COLO829 (cell line): ENCODE measurements at regions not wholly inside any gene's neighbourhood (a gene's known extent, or its start where the extent isn't known, plus 50 kb on each side); places are given as distances from the start of the nearest gene placed in this dataset.
"Not testable (repeated sequence)": the region's sequence is repeated elsewhere in the genome, so short reads cannot be mapped to it uniquely, and the experiment has no call there.

Experiments used
- DNase-seq: peaks from one replicate; pipeline ENCODE4 v3.0.0; 2012; ENCODE audit warnings: low spot score

DNA sequence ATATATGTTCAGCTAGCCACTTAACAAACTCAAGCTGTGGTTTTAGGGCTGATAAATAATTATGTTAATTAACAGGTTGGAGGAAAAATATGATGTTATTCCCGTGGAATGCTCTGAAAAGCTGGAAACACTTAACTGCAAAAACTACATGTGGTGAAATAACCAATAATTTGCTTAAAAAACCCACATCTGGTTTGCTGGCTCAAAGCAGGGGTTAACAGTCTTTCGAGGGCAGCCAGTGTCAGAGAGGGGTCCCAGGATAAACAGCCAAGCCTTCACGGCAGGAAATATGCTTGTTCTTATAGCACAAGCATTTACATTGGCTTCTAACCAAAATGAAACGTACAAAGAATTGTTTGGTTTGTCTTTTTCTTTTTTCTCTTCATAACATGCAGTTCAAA, 254.0 kb upstream of the GAS1 start:
- no peak for DNase-seq

DNA sequence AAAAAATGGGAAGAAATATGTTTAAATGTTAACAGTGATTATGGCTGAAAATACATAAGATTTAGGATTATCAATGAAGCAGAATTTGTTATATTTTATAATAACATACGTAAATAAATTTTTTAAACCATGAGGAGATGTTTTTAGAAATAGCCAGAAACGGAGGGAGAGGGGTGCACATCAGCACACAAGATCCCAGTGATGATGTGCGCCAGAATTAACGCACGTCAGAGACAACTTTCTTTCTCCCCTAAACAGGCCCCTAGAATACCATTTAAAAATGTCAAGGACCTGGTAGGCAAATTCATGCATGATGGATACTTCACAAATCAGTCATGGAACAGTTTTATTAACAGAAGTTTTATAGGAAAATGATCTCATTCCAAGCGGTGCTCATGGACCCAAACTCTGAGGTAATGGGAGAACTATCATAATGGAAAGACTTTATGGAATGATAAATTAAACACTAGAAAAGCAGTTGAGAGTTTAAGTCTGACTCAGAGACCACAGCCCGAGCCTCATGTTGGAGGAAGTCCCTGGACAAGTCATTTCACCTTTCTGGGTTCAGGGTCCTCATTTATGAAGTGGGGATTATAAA, 258.9 kb upstream of the GAS1 start:
- DNase-seq, result no peak

DNA sequence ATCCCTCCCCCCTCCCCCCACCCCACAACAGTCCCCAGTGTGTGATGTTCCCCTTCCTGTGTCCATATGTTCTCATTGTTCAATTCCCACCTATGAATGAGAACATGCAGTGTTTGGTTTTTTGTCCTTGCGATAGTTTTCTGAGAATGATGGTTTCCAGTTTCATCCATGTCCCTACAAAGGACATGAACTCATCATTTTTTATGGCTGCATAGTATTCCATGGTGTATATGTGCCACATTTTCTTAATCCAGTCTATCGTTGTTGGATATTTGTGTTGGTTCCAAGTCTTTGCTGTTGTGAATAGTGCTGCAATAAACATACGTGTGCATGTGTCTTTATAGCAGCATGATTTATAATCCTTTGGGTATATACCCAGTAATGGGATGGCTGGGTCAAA, 263.4 kb upstream of the GAS1 start:
- DNase-seq, result not testable (repeated sequence)

DNA sequence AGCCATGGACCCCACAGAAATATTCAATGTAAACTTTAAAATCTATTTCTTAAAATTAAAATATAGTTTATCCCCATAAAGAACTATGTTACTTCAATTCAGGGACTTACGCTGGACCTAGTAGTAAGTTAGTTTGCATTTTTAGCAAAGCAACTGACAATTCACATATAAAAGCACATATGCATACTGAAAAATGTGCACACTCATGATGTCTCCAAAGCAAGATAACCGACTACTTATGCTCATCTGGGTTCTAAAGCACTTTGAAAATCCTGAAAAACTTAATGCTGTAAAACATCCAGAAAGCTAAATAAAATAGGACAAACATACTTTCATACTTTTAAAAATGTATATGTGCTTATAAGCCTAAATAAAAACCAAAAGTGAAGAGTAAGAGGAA, 264.4 kb upstream of the GAS1 start:
- DNase-seq, result no peak

DNA sequence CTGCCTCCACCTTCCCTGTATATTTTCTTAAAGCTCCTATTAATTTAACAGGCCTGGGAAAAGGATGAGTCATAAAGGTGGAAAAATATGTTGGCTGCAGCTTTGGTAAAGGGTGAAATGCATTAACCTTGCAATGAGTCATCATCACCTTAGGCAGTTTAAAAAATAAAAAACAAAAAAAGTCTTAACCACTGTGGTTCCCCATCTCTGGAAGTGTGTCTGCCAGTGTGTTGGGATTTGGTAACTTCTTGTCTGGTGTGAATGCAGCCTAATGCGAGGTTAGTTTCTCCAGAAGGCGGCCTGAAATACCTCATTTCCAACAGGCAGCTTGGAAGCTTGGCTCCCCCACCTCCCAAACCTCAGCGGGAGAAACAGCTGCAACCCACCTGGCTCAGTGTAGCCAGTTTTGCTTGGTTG, 265.3 kb upstream of the GAS1 start:
- DNase-seq, result peak; percentile 54

DNA sequence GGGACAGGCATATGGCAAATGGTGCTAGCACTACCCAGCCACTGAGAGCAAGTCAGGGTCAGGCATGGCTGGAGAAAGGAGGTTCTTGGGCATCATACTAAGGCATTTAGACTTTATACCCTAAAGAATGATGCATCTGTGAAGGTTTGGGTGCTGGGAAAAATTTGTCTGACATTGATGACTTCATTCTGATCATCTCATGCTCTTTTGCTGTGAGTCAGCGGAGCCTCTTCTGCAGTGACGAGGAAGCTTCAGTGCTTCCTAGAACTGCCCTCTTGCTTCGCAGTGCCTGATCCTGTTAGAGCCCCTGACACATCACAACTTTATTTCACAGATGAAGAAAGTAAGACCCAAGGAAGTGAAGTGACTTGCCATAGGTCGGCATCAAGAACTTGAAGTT, 266.6 kb upstream of the GAS1 start:
- no peak for DNase-seq

DNA sequence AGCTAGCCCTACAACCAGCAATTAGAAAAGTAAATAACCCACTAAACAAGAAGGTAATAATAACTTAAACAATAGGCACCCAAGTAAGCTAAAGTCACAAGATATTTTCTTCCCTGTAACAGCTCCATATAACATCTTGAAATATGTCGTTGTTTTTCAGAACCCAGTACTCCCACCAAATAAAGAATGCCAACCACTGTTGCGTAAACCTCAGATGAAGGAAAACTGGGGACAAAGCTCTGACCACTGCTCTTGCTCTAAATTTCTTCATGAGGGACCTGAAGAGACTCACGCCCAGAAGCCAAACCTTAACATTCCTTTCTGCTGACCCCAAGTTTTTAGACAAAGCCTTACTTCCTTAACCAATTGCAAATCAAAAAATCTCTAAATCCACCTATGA, 267.7 kb upstream of the GAS1 start:
- no peak for DNase-seq

DNA sequence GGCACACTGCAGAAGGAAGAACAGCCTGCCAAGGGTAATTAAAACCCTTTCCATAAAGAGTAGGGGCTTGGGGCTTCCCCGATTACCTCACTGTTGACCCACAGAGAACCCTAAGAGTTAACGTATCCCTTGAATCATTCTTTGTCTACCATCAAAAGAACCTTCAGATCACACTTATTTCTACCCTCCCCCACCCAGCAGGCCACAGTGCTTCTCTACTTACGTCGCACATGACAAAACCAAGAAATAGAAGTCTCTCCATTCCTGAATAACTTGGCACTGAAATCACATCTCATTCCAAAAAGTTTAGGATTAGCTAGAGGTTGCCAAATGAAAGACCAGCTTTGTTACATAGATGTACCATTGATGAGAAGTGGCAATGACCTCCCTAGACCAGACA, 268.7 kb upstream of the GAS1 start:
- DNase-seq, result peak; percentile 81

DNA sequence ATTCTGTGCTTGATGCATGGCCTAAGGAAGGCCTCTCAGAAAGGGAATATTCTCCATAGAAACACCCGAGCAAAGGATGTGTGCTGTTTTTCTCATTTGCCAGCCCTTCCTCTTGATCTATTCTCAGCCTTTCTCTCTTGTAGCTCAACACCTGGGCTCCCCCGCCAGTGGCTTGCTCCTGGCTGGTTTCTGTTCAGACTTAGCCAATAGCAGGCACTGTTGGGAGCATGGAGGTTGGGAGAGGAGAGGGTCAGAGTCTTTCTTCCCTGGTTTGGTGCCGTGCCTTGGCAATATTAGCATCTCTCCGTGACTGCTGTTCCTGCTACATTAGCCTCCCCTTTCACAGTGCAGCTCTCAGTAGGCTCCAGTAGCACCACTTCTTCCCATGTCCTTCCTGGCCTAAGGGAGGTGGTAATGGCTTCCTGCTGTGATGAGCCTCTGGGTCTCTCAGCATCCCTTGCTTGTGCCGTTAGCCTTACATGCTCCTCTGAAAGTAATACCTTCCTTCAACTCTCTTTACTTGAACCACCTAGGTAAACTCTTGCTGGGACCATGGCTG, 269.7 kb upstream of the GAS1 start:
- DNase-seq, result no peak

DNA sequence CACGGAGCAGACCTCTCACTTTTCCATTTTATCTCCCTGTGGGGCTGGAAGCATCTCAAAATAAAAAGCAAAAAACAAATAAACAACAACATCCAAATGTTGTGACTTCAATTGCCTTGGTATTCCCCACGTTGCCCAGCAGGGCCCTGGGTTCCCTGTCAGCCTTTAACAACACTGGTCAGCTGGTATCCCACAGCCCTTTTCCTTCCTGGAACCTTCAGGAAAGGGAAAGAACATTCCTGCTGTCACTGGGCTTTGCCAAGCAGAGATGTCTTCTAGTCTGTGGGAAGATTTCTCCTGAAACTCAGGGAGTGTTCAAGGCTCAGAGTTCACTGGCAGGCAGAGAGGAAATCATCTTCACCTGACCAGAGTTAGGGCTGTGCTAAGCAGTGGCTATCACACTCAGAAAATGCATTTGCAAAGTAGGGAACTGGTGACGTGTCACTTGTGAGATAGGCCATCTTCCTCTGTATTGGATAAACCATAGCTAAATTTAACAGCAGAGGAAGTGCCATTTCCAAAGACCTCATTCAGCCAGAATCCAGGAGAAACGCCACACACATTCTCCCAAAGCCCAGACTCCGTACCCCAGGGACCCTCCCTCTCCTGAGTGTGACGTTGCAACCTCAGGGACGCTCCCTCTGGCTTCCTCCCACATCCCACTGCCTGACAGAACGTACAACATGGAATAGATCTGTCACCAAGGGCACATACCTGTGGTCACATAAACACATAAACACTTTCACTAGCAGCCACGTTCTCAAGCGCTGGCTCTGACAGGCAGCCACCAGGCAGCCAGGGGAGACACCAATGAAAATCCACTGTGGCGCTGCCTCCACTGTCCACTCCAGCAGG, 274.0 kb upstream of the DAPK1 start:
- no peak for DNase-seq

DNA sequence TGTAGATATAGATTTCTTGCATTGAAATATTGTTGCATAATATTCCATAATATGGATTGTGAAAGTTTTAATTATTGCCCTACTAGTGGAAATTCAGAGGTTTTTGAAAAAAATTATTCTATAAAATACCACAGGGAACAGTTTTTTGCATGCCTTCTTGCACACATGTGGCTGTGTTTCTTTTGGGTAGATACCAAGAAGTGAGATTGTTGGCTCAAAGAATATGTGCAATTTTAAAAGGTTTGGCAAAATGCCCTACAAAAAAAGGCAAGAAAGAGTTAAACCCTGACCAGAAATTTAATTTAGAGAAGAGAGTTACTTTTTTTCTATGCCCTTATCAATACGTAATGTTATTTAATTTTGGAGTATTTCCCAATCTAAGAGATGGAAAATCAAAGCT, 270.8 kb upstream of the DAPK1 start:
- no peak for DNase-seq

DNA sequence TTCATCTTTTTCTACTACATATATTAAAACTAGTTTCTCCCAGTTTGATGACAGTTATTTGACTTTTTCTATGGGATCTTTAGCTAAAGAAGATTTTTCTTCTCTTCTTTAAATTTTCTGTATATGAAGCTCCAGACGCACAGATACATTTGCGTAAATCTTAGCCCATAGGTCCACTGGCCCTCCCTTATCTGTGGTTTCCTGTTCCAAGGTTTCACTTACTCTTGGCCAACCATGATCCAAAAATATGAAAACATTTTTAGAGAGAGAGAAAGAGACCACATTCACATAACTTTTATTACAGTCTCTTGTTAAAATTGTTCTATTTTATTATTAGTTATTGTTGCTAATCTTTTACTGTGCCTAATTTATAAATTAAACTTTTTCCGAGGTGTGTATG, 270.2 kb upstream of the DAPK1 start:
- no peak for DNase-seq

DNA sequence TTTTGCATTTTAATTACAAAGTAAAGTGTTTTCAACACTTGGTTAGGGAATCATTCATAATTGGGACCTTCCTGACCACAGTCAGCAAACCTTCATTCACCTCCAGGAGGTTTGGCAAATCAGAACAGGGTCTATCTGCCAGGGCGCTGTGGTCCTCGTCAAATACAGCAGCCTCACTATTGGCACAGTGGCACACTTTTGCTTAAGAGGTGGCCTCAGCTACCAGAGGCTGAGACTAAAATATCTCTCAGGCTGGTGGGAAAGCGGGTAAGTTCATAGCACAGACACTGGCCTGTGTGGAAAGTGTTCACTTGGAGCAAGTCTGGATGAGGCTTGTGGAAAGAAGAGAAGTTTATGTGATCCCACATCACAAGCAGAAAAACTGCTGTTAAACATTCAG, 268.6 kb upstream of the DAPK1 start:
- no peak for DNase-seq

DNA sequence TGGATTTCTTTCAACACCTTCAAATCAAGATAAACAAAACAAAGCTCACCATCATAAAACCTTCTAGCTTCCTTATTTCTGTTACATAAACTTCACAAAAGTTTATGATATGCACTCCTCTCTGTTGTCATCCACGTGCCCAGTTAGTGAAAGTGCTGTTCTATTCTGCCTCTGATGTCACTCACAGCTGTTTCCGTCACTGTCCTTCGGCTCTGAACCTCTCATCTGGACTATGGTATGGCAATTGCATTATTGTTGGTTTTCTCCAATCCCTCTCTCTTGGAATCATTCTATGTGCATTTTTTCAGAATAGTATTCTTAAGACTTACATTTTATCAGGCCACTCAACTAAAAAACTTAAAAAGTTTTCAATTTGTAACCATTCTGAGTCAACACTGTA, 264.2 kb upstream of the DAPK1 start:
- no peak for DNase-seq

DNA sequence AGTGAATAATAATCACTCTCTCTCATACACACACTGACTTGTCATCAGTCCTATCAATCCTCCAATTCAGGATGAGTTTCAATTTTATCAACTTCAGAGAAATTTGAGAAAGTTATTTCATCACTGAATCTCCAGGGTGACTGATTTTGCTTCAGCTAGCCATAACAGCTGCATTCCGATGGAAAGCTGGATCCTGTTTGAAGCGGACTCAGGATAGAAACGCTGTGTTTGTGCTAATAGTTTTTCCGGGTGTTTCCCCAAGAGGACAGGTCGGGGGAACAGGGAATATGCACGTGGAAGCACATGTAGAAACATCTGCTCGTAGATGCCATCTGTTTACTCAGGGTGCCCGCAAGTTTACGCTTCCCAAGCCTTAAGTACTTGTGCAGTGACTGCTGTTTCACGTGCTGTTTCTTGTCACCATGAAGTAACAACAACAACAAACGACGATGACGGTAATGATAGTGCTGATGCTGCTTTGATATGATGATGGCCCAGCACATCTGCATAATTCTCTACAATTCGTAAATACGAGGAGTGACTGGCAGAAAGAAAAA, 263.7 kb upstream of the DAPK1 start:
- DNase-seq, result no peak

DNA sequence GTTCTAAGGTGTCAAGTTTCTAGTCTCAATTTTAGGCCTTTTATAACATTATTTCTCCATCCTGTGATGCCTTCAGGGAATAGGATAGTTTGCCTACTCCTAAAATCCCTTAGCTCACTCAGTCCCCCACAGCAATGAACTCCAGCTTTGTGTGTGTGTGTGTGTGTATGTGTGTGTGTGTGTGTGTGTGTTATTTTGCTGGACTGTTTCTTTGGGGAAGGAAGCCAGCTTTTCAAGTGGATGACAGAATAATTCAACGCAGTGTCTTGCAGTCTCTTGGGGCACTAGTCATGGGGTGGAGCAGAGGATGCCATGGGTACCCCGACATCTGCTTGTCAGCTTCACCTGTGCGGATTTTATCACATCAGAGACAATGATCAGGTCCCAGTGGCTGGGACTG, 262.8 kb upstream of the DAPK1 start:
- DNase-seq, result no peak

DNA sequence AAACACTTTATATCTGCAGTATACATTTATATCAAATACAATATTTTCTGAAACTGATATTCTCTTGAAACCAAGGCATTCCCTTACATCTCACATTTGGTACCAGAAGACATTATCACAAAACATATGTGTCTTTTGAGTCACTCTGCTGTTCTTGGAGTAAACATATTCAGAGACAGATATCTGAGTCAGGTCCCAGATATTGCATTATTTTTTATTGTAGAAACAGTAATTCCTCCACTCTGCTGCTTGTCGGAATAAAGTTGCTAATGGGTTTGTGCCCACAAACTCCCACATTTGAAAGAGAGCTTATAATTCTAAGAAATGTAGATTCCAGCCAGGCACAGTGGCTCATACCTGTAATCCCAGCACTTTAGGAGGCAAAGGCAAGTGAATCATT, 261.1 kb upstream of the DAPK1 start:
- no peak for DNase-seq

DNA sequence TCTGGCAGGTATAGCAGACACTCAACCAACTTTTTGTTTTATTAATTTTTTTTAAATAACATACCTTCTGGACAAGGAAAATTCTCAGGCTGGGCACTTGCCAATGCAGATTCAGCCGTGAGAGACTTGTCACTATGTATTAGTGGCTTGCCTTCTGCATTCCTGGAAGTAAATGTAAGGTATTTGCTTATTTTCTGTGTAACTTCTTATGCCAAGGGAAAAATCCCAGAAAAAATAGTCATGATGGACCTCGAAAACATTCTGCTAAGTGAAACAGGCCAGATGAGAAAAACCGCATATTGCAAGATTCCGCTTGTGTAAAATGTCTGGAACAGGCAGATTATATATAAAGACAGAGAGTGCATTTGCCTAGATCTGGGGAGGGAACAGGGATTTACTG, 260.3 kb upstream of the DAPK1 start:
- no peak for DNase-seq

DNA sequence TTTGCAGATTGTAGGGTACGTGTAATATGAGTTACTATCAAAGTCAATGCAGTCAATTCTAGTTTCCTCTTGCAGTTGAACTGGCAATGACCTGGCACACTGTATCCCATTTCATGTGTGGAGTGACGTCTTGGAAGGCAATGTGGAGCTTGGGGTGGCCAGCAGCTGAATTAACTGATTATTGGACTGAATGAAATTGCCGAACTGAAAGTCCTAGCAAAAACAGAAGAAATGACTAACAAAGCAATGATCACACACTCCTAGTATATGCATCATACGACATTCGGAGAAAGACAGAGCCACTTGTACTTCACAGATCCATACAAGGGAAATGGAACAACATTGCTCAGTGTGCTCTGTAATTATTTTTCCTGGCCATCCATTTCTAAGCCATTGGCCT, 259.1 kb upstream of the DAPK1 start:
- DNase-seq, result no peak

DNA sequence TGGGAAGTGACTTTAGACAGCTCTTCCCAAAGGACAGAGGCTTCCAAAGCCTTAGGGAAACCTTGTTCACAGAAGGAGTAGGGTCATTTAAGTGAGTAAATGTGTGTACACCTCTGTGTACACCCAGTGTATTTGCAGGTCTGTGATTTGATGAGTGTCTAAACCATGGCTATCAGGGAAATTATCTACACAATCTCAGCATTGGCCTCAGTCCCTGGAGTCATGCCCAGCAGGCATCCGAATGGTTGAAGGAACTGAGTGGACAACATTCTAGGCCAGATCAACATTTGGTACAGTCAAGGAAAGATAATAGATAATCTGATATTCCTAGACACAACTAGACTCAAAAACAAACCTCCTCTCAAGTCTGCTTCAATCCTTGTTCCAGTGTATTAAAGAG, 258.4 kb upstream of the DAPK1 start:
- DNase-seq, result no peak

DNA sequence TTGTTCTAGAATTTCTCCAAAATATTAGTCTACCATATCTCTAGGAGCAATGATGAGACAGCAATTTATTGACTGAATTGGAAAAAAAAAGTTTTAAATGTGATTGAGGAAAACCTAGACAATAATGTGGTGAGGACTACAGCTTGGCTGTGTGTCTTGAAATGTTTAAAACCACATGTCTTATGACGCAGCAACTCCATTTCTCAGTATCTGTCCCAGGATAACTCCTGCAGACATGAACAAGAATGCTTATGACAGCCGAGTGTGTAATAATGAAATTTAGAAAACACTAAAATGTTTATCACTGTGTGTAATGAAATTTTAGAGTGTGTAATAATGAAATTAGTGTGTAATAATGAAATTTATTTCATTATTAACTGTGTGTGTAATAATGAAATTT, 254.1 kb upstream of the DAPK1 start:
- DNase-seq, result no peak

DNA sequence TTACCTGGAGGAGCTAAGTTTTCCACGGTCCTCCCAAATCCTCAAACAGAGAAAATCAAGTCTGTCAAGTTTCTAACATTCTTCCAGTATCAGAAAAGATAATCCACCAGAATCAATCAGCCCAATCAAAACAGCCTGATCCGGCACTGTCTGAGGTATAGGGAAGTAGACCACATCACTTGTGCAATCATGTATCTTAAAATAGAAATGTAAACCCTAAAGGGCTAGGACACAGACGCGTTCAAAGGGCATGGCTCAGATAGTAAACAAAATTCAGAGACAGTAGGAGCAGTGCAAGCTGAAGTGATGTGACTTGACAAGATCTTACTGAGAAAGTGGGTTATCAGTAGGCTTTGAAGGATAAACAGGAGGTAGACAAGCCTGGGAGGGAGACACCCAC, 252.4 kb upstream of the DAPK1 start:
- no peak for DNase-seq

DNA sequence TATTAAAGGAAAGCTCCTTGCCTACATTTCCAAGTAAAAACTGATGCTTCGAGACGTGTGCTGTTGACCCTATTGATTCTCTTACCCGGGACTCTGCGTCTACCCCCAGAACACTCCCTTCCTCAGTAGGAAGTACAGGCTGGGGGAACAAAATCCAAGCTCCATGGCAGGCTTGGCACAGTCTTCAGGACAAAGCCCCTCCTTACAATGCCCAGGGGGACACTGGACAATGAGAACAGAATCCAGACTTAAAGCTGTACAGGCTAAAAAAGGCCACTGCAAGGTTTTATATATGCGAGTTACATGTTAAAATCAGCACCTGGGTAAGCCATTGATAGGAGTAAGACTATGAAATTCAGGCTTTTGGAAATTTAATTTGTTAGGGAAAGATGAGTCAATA, 250.6 kb upstream of the DAPK1 start:
- no peak for DNase-seq
